Right atrium auricular region (tissue), 2 donors: ENCODE measurements at regions not wholly inside any gene's neighbourhood (a gene's known extent, or its start where the extent isn't known, plus 50 kb on each side); places are given as distances from the start of the nearest gene placed in this dataset.

Experiments
- DNase-seq: peaks from one replicate; pipeline ENCODE4 v3.0.0-alpha.2; 2019; ENCODE audit warnings: low spot score
- H3K27ac ChIP-seq, 2 donors: fragments of 200-600 bp; sonication (generic); 1 replicate in 1 of 2; 2 replicates in 1 of 2; pipeline ENCODE4 v1.5.1; 2016 to 2019
- H3K27me3 ChIP-seq, 2 donors: fragments of 200-600 bp; sonication (generic); one replicate each; pipeline versions ENCODE4 v1.5.1 to v1.6.0; 2017 to 2019
- H3K36me3 ChIP-seq: fragments of 200-600 bp; sonication (generic); one replicate; pipeline ENCODE4 v1.5.1; 2016
- H3K4me1 ChIP-seq, 2 donors: fragments of 200-600 bp; sonication (generic); one replicate each; pipeline versions ENCODE4 v1.5.1 to v1.6.0; 2017 to 2019
- H3K4me3 ChIP-seq, 2 donors: fragments of 200-600 bp; sonication (generic); 1 replicate in 1 of 2; 2 replicates in 1 of 2; pipeline ENCODE4 v1.5.1; 2017 to 2019; ENCODE audit warnings: mild to moderate bottlenecking in 1 of 2, moderate library complexity in 1 of 2
- H3K9me3 ChIP-seq, 2 donors: fragments of 200-600 bp; sonication (generic); one replicate each; pipeline ENCODE4 v1.5.1; 2019
- CTCF ChIP-seq, 2 donors: fragments of 200-600 bp; sonication (generic); IDR thresholded peaks; one replicate each; pipeline ENCODE4 v1.5.1; 2019; ENCODE audit warnings: antibody characterized with exemption in 2 of 2

GRCh38 chr3:165529451-165529850 is 307.8 kb downstream of the BCHE start:
- Histone ChIP-seq H3K36me3 (no peaks in the 10 kb centered on the region), H3K4me1 (no peaks in the 10 kb centered on the region), H3K27me3 (no peaks in the 10 kb centered on the region), H3K4me3 (no peak overlapping the region), H3K9me3 (no peaks in the 10 kb centered on the region), H3K27ac (no peak overlapping the region)
- no peak for TF ChIP-seq CTCF (IDR thresholded peaks at IDR 0.05)
- DNase-seq, result no peak

DNA sequence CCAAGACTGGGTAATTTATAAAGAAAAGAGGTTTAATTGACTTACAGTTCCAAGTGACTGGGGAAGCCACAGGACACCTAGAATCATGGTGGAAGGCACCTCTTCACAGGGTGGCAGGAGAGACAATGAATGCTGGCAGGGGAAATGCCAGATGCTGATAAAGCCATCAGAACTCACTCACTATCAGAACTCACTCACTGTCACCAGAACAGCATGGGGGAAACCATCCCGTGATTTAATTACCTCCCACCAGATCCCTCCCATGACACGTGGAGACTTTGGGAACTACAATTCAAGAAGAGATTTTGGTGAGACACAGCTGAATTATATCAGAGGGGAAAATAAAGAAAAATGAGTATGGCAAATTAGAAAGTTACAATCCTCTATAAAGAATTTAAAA is 310.9 kb downstream of the BCHE start:
- Histone ChIP-seq H3K4me3 (no peak overlapping the region), H3K36me3 (no peaks in the 10 kb centered on the region), H3K27me3 (no peaks in the 10 kb centered on the region), H3K27ac (no peak overlapping the region), H3K4me1 (no peaks in the 10 kb centered on the region), H3K9me3 (no peaks in the 10 kb centered on the region)
- TF ChIP-seq CTCF (IDR thresholded peaks at IDR 0.05), result no peak
- no peak for DNase-seq

GRCh38 chr3:165523801-165524200 is 313.4 kb downstream of the BCHE start:
- no peaks in the 10 kb centered on the region for H3K4me1 ChIP-seq
- no peak overlapping the region for H3K27ac ChIP-seq
- TF ChIP-seq CTCF (IDR thresholded peaks at IDR 0.05), result no peak
- H3K4me3 ChIP-seq, result no peak overlapping the region
- no peaks in the 10 kb centered on the region for H3K36me3 ChIP-seq
- no peaks in the 10 kb centered on the region for H3K27me3 ChIP-seq
- H3K9me3 ChIP-seq, result no peaks in the 10 kb centered on the region
- no peak for DNase-seq

DNA sequence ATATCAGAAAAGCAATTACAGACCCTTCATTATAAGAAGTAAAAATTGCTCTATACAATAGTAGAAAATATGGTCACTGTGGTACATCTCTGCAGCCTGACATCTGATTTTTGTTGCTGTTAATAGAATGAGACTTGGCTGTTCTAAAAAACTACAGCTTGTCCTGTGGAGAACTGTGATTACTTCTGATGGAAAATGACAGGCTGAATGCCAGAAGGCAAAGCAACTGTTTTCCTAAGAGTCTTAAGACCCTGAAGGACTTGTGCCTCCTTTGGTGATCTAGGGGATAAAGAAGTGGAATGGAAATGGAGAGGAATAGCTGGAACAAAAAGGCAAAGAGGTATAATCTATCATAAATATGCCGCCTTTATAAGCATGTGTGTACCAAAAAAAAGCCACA is 314.8 kb downstream of the BCHE start:
- no peaks in the 10 kb centered on the region for H3K4me1 ChIP-seq
- no peaks in the 10 kb centered on the region for H3K9me3 ChIP-seq
- no peak for TF ChIP-seq CTCF (IDR thresholded peaks at IDR 0.05)
- no peaks in the 10 kb centered on the region for H3K27me3 ChIP-seq
- DNase-seq, result no peak
- H3K27ac ChIP-seq, result no peak overlapping the region
- no peak overlapping the region for H3K4me3 ChIP-seq
- no peaks in the 10 kb centered on the region for H3K36me3 ChIP-seq

GRCh38 chr3:165521131-165521871 is 315.9 kb downstream of the BCHE start:
- Histone ChIP-seq H3K36me3 (no peaks in the 10 kb centered on the region), H3K9me3 (no peaks in the 10 kb centered on the region), H3K4me1 (no peaks in the 10 kb centered on the region), H3K27ac (no peak overlapping the region), H3K4me3 (no peak overlapping the region), H3K27me3 (no peaks in the 10 kb centered on the region)
- DNase-seq, result no peak
- no peak for TF ChIP-seq CTCF (IDR thresholded peaks at IDR 0.05)

GRCh38 chr3:165519687-165520086 is 317.5 kb downstream of the BCHE start:
- no peak for TF ChIP-seq CTCF (IDR thresholded peaks at IDR 0.05)
- Histone ChIP-seq H3K27ac (no peak overlapping the region), H3K9me3 (no peaks in the 10 kb centered on the region), H3K27me3 (no peaks in the 10 kb centered on the region), H3K4me1 (no peaks in the 10 kb centered on the region), H3K36me3 (no peaks in the 10 kb centered on the region), H3K4me3 (no peak overlapping the region)
- DNase-seq, result no peak
